GM12878 (cell line): ENCODE measurements at regions not wholly inside any gene's neighbourhood (a gene's known extent, or its start where the extent isn't known, plus 50 kb on each side); places are given as distances from the start of the nearest gene placed in this dataset.

Experiments
- ATAC-seq: fragments of 200-7000 bp; cut with Tn5 transposase; 3 replicates; pipeline ENCODE4 v1.9.1; 2020; ENCODE audit warnings: mild to moderate bottlenecking, moderate library complexity
- BruUV-seq: library from RNA; stranded (reverse); fragments of 400-500 nt; replicated peaks from 2 replicates; lab custom pipeline; 2021; lab: Mats Ljungman, UMichigan
- CTCF ChIA-PET: fragments of 300-600 bp; sonication (Branson Sonifier 250); formaldehyde crosslinking; extraction: SDS; loops from one replicate; lab custom pipeline; 2021; ENCODE audit warnings: inconsistent platforms; lab: Yijun Ruan, JAX
- POLR2A ChIA-PET: fragments of 350-600 bp; formaldehyde crosslinking; extraction: SDS; loops from one replicate; lab custom pipeline; 2021; ENCODE audit warnings: inconsistent platforms; lab: Charles Lee
- RAD21 ChIA-PET: fragments of 300-600 bp; sonication (Branson Sonifier 250); formaldehyde crosslinking; loops from one replicate; lab custom pipeline; 2023; ENCODE audit warnings: antibody characterized with exemption; ENCODE audit not compliant: unreplicated experiment; lab: Charles Lee
- SMC1A ChIA-PET: fragments of 300-600 bp; sonication (Branson Sonifier 250); formaldehyde crosslinking; loops from one replicate; lab custom pipeline; 2023; ENCODE audit not compliant: unreplicated experiment, uncharacterized antibody; lab: Charles Lee
- DNase-seq: peaks from one replicate; pipeline ENCODE4 v3.0.0-alpha.2; 2011; ENCODE audit warnings: low read depth, low spot score
- FAIRE-seq: peaks from 3 replicates; lab custom pipeline; 2011; peaks lifted over from hg19 to GRCh38; lab: Jason Lieb, UNC
- H2AFZ ChIP-seq: 2 replicates; pipeline ENCODE4 v1.6.0; 2011; ENCODE audit warnings: low read depth, low read length, control low read depth; ENCODE audit not compliant: control insufficient read depth
- H3K27ac ChIP-seq: 2 replicates; pipeline ENCODE4 v1.5.1; 2011; ENCODE audit warnings: control low read depth; ENCODE audit not compliant: control insufficient read depth, insufficient read depth
- H3K27me3 ChIP-seq, 2 experiments: replicated peaks in 1 of 2; 2 replicates each; pipeline versions ENCODE4 v1.6.0 to v1.6.1; 2011; ENCODE audit warnings: low read length in 1 of 2; ENCODE audit not compliant: control insufficient read depth in 2 of 2, insufficient read depth in 2 of 2
- H3K36me3 ChIP-seq, 2 experiments: 2 replicates each; pipeline ENCODE4 v1.5.1; 2011; ENCODE audit warnings: low read length in 1 of 2; ENCODE audit not compliant: control insufficient read depth in 2 of 2, insufficient read depth in 2 of 2
- H3K4me1 ChIP-seq: 2 replicates; pipeline ENCODE4 v1.6.1; 2011; ENCODE audit warnings: mild to moderate bottlenecking, low read length, moderate library complexity, mixed read lengths; ENCODE audit not compliant: control insufficient read depth, insufficient read depth
- H3K4me2 ChIP-seq: 2 replicates; pipeline ENCODE4 v1.6.0; 2011; ENCODE audit warnings: control low read depth; ENCODE audit not compliant: control insufficient read depth, insufficient read depth
- H3K4me3 ChIP-seq: fragments of 200-600 bp; sonication (generic); 2 replicates; pipeline ENCODE4 v1.5.1; 2016
- H3K79me2 ChIP-seq: 2 replicates; pipeline ENCODE4 v1.6.0; 2011; ENCODE audit warnings: low read length; ENCODE audit not compliant: control insufficient read depth, insufficient read depth
- H3K9ac ChIP-seq: 2 replicates; pipeline ENCODE4 v1.8.0; 2011; ENCODE audit warnings: low read length, control low read depth, mixed read lengths; ENCODE audit not compliant: control insufficient read depth, insufficient read depth
- H3K9me3 ChIP-seq: replicated peaks from 3 replicates; pipeline ENCODE4 v1.5.1; 2011; ENCODE audit warnings: mild to moderate bottlenecking, low read length; ENCODE audit not compliant: control insufficient read depth, insufficient read depth
- H4K20me1 ChIP-seq: 2 replicates; pipeline ENCODE4 v1.6.0; 2011; ENCODE audit not compliant: control insufficient read depth, insufficient read depth
- GABPA ChIP-seq: IDR thresholded peaks from 2 replicates; pipeline ENCODE4 v1.6.1; 2014; ENCODE audit warnings: antibody characterized with exemption, low read depth, mild to moderate bottlenecking, inconsistent platforms
- IKZF1 ChIP-seq: fragments of 450-650 bp; conservative IDR thresholded peaks from 2 replicates; pipeline ENCODE4 v1.6.1; 2017; ENCODE audit warnings: antibody characterized with exemption, mild to moderate bottlenecking
- NR2C1 ChIP-seq: fragments of 450-650 bp; IDR thresholded peaks from 2 replicates; pipeline ENCODE4 v1.6.1; 2017; ENCODE audit warnings: antibody characterized with exemption, mild to moderate bottlenecking, moderate library complexity
- NRF1 ChIP-seq: conservative IDR thresholded peaks from 2 replicates; pipeline ENCODE4 v1.6.1; 2011; ENCODE audit warnings: mild to moderate bottlenecking, low read depth, low read length, improper control_type of control experiment
- RELA ChIP-seq: fragments of 450-650 bp; IDR thresholded peaks from 2 replicates; pipeline ENCODE4 v1.8.0; 2014; ENCODE audit warnings: borderline replicate concordance; ENCODE audit not compliant: partially characterized antibody
- SUPT20H ChIP-seq: IDR thresholded peaks from 2 replicates; pipeline ENCODE4 v1.6.1; 2011; ENCODE audit warnings: low read depth, mild to moderate bottlenecking, low read length, moderate library complexity, borderline replicate concordance; ENCODE audit not compliant: control insufficient read depth
- ZNF622 ChIP-seq: fragments of 450-650 bp; IDR thresholded peaks from 2 replicates; pipeline ENCODE4 v1.6.1; 2017; ENCODE audit warnings: mild to moderate bottlenecking, inconsistent platforms
- WGBS: methylation state at CpG from one replicate; pipeline ENCODE4 v1.1.6; 2016; ENCODE audit warnings: low lambda C conversion rate; ENCODE audit not compliant: insufficient replicate concordance, insufficient coverage; ENCODE audit errors: missing lambda C conversion rate; 5-methylcytosine and 5-hydroxymethylcytosine counted together
- in situ Hi-C: fragments of 300-500 bp; cut with MboI; formaldehyde crosslinking; loops from 9 replicates; pipeline ENCODE4 v1.14.3; 2018; ENCODE audit warnings: mixed read lengths
- intact Hi-C: fragments of 100-400 bp; cut with micrococcal nuclease; formaldehyde crosslinking; loops from one replicate; pipeline ENCODE4 v1.14.2; 2022; ENCODE audit not compliant: unreplicated experiment
- TF ChIP-seq, protein P1 (sequence below): fragments of 450-650 bp; IDR thresholded peaks from 2 replicates; pipeline ENCODE4 v1.6.1; 2016; ENCODE audit warnings: mild to moderate bottlenecking, moderate library complexity, borderline replicate concordance
- TF ChIP-seq, protein P2 (sequence below): fragments of 450-650 bp; IDR thresholded peaks from 2 replicates; pipeline ENCODE4 v1.6.1; 2018; ENCODE audit warnings: borderline replicate concordance, mild to moderate bottlenecking; ENCODE audit not compliant: partially characterized antibody
- TF ChIP-seq, protein P3 (sequence below): fragments of 450-650 bp; IDR thresholded peaks from 2 replicates; pipeline ENCODE4 v1.6.1; 2017; ENCODE audit warnings: mild to moderate bottlenecking, low read depth, inconsistent platforms; ENCODE audit not compliant: poor library complexity, severe bottlenecking

DNA sequence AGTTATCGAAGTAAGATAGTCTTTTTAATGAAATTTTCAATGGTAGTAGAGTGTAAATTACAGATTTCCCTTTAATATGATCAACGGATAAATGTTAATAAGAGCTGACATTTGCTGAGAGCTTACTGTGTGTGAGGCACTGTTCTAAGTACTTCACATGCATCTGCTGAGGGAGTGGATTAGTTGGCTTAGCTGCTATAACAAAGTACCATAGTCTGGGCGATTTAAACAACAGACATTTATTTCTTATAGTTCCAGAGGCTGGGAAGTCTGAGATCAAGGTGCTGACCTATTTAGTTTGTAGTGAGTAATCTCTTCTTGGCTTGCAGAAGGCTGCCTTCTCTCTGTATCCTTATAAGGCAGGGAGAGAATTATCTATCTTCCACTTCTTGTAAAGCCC is 174.3 kb downstream of the CEP135 start:
- Histone ChIP-seq H3K9ac (no peak overlapping the region), H2AFZ (no peak overlapping the region), H3K27me3 (no peaks in the 10 kb centered on the region), H3K9me3 (no peaks in the 10 kb centered on the region), H3K4me3 (no peak overlapping the region), H4K20me1 (no peaks in the 10 kb centered on the region), H3K4me1 (no peaks in the 10 kb centered on the region), H3K27ac (no peak overlapping the region), H3K79me2 (no peaks in the 10 kb centered on the region), H3K36me3 (no peaks in the 10 kb centered on the region), H3K4me2 (no peak overlapping the region)
- SMC1A ChIA-PET, result no interaction called here
- TF ChIP-seq GABPA (no peak), NRF1 (no peak), IKZF1 (no peak)
- TF ChIP-seq, protein P1, sequence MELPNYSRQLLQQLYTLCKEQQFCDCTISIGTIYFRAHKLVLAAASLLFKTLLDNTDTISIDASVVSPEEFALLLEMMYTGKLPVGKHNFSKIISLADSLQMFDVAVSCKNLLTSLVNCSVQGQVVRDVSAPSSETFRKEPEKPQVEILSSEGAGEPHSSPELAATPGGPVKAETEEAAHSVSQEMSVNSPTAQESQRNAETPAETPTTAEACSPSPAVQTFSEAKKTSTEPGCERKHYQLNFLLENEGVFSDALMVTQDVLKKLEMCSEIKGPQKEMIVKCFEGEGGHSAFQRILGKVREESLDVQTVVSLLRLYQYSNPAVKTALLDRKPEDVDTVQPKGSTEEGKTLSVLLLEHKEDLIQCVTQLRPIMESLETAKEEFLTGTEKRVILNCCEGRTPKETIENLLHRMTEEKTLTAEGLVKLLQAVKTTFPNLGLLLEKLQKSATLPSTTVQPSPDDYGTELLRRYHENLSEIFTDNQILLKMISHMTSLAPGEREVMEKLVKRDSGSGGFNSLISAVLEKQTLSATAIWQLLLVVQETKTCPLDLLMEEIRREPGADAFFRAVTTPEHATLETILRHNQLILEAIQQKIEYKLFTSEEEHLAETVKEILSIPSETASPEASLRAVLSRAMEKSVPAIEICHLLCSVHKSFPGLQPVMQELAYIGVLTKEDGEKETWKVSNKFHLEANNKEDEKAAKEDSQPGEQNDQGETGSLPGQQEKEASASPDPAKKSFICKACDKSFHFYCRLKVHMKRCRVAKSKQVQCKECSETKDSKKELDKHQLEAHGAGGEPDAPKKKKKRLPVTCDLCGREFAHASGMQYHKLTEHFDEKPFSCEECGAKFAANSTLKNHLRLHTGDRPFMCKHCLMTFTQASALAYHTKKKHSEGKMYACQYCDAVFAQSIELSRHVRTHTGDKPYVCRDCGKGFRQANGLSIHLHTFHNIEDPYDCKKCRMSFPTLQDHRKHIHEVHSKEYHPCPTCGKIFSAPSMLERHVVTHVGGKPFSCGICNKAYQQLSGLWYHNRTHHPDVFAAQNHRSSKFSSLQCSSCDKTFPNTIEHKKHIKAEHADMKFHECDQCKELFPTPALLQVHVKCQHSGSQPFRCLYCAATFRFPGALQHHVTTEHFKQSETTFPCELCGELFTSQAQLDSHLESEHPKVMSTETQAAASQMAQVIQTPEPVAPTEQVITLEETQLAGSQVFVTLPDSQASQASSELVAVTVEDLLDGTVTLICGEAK, result no peak
- intact Hi-C loops (loop anchor here (10.0 kb wide), 1 partner anchor 182 kb away; no protein-coding TSS in a partner anchor), in situ Hi-C loops (no loop called here)
- CTCF ChIA-PET, result no interaction called here
- no TSS peak for BruUV-seq
- 10% methylated on average over 3 of the region's 3 CpGs for WGBS
- DNase-seq, result no peak
- RAD21 ChIA-PET, result no interaction called here
- POLR2A ChIA-PET, result no interaction called here
- FAIRE-seq, result no peak
- ATAC-seq, result no peak

DNA sequence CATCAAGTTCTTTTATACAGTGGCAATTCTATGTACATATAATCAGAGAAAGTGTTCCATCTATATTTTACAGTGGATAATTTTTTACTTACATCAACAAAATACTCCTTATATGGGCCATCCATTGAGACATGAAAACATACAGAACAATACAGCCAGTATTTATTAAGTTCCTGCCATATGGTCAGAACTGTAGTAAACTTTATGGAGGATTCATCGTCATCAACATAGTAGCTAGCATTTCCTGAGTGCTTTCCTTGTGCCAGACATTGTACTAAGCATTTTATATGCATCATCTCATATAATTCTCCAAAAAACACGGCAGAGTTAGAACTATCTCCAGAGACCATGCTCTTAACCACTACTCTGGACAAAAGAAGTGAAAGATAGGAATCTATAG is 170.1 kb downstream of the CEP135 start:
- Histone ChIP-seq H3K79me2 (no peaks in the 10 kb centered on the region), H3K36me3 (no peaks in the 10 kb centered on the region), H3K9ac (no peak overlapping the region), H3K4me2 (no peak overlapping the region), H3K27ac (no peak overlapping the region), H4K20me1 (no peaks in the 10 kb centered on the region), H2AFZ (no peak overlapping the region), H3K4me3 (no peak overlapping the region), H3K27me3 (no peaks in the 10 kb centered on the region), H3K4me1 (no peaks in the 10 kb centered on the region), H3K9me3 (no peaks in the 10 kb centered on the region)
- BruUV-seq, result no TSS peak
- DNase-seq (no peak), FAIRE-seq (no peak), ATAC-seq (no peak)
- RAD21 ChIA-PET, result no interaction called here
- in situ Hi-C loops, result no loop called here
- CTCF ChIA-PET, result no interaction called here
- 61% methylated on average over 2 of the region's 2 CpGs for WGBS
- intact Hi-C loops, result no loop called here
- SMC1A ChIA-PET, result no interaction called here
- POLR2A ChIA-PET, result no interaction called here
- TF ChIP-seq, protein P2, sequence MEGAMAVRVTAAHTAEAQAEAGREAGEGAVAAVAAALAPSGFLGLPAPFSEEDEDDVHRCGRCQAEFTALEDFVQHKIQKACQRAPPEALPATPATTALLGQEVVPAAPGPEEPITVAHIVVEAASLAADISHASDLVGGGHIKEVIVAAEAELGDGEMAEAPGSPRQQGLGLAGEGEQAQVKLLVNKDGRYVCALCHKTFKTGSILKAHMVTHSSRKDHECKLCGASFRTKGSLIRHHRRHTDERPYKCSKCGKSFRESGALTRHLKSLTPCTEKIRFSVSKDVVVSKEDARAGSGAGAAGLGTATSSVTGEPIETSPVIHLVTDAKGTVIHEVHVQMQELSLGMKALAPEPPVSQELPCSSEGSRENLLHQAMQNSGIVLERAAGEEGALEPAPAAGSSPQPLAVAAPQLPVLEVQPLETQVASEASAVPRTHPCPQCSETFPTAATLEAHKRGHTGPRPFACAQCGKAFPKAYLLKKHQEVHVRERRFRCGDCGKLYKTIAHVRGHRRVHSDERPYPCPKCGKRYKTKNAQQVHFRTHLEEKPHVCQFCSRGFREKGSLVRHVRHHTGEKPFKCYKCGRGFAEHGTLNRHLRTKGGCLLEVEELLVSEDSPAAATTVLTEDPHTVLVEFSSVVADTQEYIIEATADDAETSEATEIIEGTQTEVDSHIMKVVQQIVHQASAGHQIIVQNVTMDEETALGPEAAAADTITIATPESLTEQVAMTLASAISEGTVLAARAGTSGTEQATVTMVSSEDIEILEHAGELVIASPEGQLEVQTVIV, result no peak
- no peak for TF ChIP-seq ZNF622
- TF ChIP-seq, protein P3, sequence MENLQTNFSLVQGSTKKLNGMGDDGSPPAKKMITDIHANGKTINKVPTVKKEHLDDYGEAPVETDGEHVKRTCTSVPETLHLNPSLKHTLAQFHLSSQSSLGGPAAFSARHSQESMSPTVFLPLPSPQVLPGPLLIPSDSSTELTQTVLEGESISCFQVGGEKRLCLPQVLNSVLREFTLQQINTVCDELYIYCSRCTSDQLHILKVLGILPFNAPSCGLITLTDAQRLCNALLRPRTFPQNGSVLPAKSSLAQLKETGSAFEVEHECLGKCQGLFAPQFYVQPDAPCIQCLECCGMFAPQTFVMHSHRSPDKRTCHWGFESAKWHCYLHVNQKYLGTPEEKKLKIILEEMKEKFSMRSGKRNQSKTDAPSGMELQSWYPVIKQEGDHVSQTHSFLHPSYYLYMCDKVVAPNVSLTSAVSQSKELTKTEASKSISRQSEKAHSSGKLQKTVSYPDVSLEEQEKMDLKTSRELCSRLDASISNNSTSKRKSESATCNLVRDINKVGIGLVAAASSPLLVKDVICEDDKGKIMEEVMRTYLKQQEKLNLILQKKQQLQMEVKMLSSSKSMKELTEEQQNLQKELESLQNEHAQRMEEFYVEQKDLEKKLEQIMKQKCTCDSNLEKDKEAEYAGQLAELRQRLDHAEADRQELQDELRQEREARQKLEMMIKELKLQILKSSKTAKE, result no peak
- TF ChIP-seq SUPT20H, result no peak
- TF ChIP-seq NR2C1, result no peak
- TF ChIP-seq RELA, result no peak
